RWPE2 (cell line): ENCODE measurements at regions not wholly inside any gene's neighbourhood (a gene's known extent, or its start where the extent isn't known, plus 50 kb on each side); places are given as distances from the start of the nearest gene placed in this dataset.

Experiments used
- ATAC-seq: fragments of 200-7000 bp; cut with Tn5 transposase; 3 replicates; pipeline ENCODE4 v1.9.1; 2021; ENCODE audit warnings: low read depth
- DNase-seq: peaks from one replicate; pipeline ENCODE4 v3.0.0-alpha.2; 2020; ENCODE audit warnings: low spot score
- H3K27ac ChIP-seq: fragments of 450-650 bp; 2 replicates; pipeline ENCODE4 v1.5.1; 2017; ENCODE audit warnings: mild to moderate bottlenecking; ENCODE audit not compliant: poor library complexity, severe bottlenecking
- H3K27me3 ChIP-seq: fragments of 250-450 bp; sonication (Bioruptor Pico); 2 replicates; pipeline ENCODE4 v1.5.1; 2021; ENCODE audit warnings: mild to moderate bottlenecking, moderate library complexity; ENCODE audit not compliant: insufficient read depth, poor library complexity, severe bottlenecking
- H3K36me3 ChIP-seq: fragments of 250-450 bp; sonication (Bioruptor Pico); 2 replicates; pipeline ENCODE4 v1.5.1; 2020; ENCODE audit warnings: low read depth, mild to moderate bottlenecking, moderate library complexity
- H3K4me1 ChIP-seq: fragments of 250-450 bp; sonication (Bioruptor Pico); 2 replicates; pipeline ENCODE4 v1.5.1; 2021; ENCODE audit warnings: mild to moderate bottlenecking, moderate library complexity; ENCODE audit not compliant: insufficient read depth, poor library complexity, severe bottlenecking
- H3K4me3 ChIP-seq: fragments of 250-450 bp; sonication (Bioruptor Pico); 2 replicates; pipeline ENCODE4 v1.5.1; 2021; ENCODE audit warnings: mild to moderate bottlenecking, moderate library complexity; ENCODE audit not compliant: severe bottlenecking
- H3K9me3 ChIP-seq: fragments of 250-450 bp; sonication (Bioruptor Pico); 2 replicates; pipeline ENCODE4 v1.5.1; 2021; ENCODE audit warnings: mild to moderate bottlenecking, moderate library complexity; ENCODE audit not compliant: severe bottlenecking
- CTCF ChIP-seq: fragments of 450-650 bp; IDR thresholded peaks from one replicate; pipeline ENCODE4 v1.5.1; 2017; ENCODE audit warnings: mild to moderate bottlenecking, moderate library complexity; ENCODE audit not compliant: poor library complexity, severe bottlenecking

GRCh38 chr4:75385106-75385505 is 129.1 kb downstream of the RCHY1 start:
- Histone ChIP-seq H3K27me3 (no peaks in the 10 kb centered on the region), H3K9me3 (no peaks in the 10 kb centered on the region), H3K4me3 (no peak overlapping the region), H3K4me1 (no peaks in the 10 kb centered on the region), H3K36me3 (no peaks in the 10 kb centered on the region), H3K27ac (no peak overlapping the region)
- DNase-seq (no peak), ATAC-seq (no peak)
- TF ChIP-seq CTCF: no peak

GRCh38 chr4:75376543-75376942 is 137.7 kb downstream of the RCHY1 start:
- H3K27ac ChIP-seq: no peak overlapping the region
- H3K4me3 ChIP-seq: no peak overlapping the region
- H3K9me3 ChIP-seq: no peaks in the 10 kb centered on the region
- H3K27me3 ChIP-seq: no peaks in the 10 kb centered on the region
- no peaks in the 10 kb centered on the region for H3K4me1 ChIP-seq
- no peaks in the 10 kb centered on the region for H3K36me3 ChIP-seq
- no peak for TF ChIP-seq CTCF
- ATAC-seq: no peak
- no peak for DNase-seq

GRCh38 chr4:75371915-75372314 is 142.3 kb downstream of the RCHY1 start:
- Histone ChIP-seq H3K4me1 (no peaks in the 10 kb centered on the region), H3K9me3 (no peaks in the 10 kb centered on the region), H3K36me3 (no peaks in the 10 kb centered on the region), H3K4me3 (no peak overlapping the region), H3K27me3 (no peaks in the 10 kb centered on the region), H3K27ac (no peak overlapping the region)
- no peak for TF ChIP-seq CTCF
- ATAC-seq (no peak), DNase-seq (no peak)

GRCh38 chr4:75370576-75370975 is 143.6 kb downstream of the RCHY1 start:
- Histone ChIP-seq H3K4me3 (no peak overlapping the region), H3K27ac (no peak overlapping the region), H3K36me3 (no peaks in the 10 kb centered on the region), H3K4me1 (no peaks in the 10 kb centered on the region), H3K27me3 (no peaks in the 10 kb centered on the region), H3K9me3 (no peaks in the 10 kb centered on the region)
- ATAC-seq (no peak), DNase-seq (no peak)
- TF ChIP-seq CTCF: no peak

- H3K4me1 ChIP-seq: no peaks in the 10 kb centered on the region
- TF ChIP-seq CTCF: no peak
- no peak overlapping the region for H3K4me3 ChIP-seq
- no peak overlapping the region for H3K27ac ChIP-seq
- ATAC-seq (no peak), DNase-seq (no peak)
- peaks cover 5% of the 10 kb centered on the region for H3K27me3 ChIP-seq
- H3K36me3 ChIP-seq: no peaks in the 10 kb centered on the region
- H3K9me3 ChIP-seq: no peaks in the 10 kb centered on the region
Measured at GRCh38 chr4:75345423-75345822, 168.8 kb downstream of the RCHY1 start.
